AG04449 (cell line): ENCODE measurements at regions not wholly inside any gene's neighbourhood (a gene's known extent, or its start where the extent isn't known, plus 50 kb on each side); places are given as distances from the start of the nearest gene placed in this dataset.
A peak's percentile ranks its signal among the peaks of the same experiment; 100 is the strongest.

Experiments used
- CTCF ChIA-PET: fragments of 350-600 bp; formaldehyde crosslinking; extraction: SDS; loops from one replicate; lab custom pipeline; 2021; ENCODE audit warnings: antibody characterized with exemption; lab: Yijun Ruan, JAX
- POLR2A ChIA-PET: fragments of 400-600, 350-600 bp; formaldehyde crosslinking; extraction: SDS; loops from one replicate; lab custom pipeline; 2020; ENCODE audit warnings: antibody characterized with exemption, inconsistent platforms; lab: Yijun Ruan, JAX
- DNase-seq: peaks from one replicate; pipeline ENCODE4 v3.0.0-alpha.2; 2010; ENCODE audit warnings: low read depth, low spot score
- H3K4me3 ChIP-seq: 2 replicates; pipeline ENCODE4 v1.5.1; 2011; ENCODE audit warnings: low read depth, mild to moderate bottlenecking, control low read depth, low read length
- TF ChIP-seq, protein P1 (sequence below): IDR thresholded peaks from one replicate; pipeline ENCODE4 v1.5.1; 2011; ENCODE audit warnings: mild to moderate bottlenecking, moderate library complexity, low read length, control low read depth, inconsistent platforms; ENCODE audit not compliant: insufficient read depth; ENCODE audit errors: missing control alignments

DNA sequence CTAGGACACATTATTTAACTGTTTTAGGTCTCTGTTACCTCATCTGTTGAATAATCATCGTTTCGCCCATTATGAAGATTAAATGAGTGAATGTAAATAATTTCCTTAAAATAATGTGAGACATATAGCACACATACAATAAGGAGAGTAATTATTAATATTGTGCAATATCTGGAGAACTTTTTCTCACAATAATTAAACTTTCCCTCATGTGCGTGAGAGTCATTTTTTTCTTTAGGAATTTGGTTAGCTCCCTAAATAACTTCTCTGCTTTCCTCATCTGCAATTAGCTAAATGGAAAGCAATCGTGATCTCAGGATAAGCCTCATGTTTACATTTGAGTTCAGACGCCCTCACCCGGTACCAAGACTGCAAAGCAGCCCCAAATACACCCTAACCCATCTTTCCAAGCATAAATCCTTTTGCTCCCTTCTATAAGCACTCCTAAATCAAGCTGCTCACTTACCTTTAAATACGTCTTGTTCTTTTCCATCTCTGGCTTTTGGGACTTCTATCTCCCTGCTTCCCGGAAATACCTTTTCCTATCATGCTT lies 78.8 kb downstream of the MZT1 start:
- CTCF ChIA-PET = no interaction called here
- no peak for DNase-seq
- POLR2A ChIA-PET = no interaction called here
- no peak overlapping the region for H3K4me3 ChIP-seq
- TF ChIP-seq, protein P1, sequence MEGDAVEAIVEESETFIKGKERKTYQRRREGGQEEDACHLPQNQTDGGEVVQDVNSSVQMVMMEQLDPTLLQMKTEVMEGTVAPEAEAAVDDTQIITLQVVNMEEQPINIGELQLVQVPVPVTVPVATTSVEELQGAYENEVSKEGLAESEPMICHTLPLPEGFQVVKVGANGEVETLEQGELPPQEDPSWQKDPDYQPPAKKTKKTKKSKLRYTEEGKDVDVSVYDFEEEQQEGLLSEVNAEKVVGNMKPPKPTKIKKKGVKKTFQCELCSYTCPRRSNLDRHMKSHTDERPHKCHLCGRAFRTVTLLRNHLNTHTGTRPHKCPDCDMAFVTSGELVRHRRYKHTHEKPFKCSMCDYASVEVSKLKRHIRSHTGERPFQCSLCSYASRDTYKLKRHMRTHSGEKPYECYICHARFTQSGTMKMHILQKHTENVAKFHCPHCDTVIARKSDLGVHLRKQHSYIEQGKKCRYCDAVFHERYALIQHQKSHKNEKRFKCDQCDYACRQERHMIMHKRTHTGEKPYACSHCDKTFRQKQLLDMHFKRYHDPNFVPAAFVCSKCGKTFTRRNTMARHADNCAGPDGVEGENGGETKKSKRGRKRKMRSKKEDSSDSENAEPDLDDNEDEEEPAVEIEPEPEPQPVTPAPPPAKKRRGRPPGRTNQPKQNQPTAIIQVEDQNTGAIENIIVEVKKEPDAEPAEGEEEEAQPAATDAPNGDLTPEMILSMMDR = no peak

DNA sequence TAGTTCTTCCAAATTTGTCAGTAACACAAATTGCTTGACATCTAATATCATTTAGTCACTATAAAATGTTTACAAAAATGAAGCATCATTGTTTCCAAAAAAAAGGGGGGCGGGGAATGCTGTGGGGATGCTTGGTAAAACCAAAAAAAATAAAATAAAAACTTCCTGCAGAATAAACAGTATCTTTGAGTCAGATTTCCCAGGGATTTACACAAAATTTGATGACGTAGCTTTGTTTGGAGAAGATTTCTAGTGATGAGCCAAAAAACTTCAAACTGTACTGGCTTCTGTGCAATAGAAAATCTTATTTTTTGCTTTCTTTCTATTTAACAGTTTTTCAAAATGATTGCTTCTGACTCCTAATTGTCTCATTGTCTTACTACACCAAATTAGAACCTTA lies 80.0 kb downstream of the MZT1 start:
- H3K4me3 ChIP-seq = no peak overlapping the region
- no peak for DNase-seq
- TF ChIP-seq, protein P1 = no peak
- CTCF ChIA-PET = no interaction called here
- POLR2A ChIA-PET = no interaction called here

DNA sequence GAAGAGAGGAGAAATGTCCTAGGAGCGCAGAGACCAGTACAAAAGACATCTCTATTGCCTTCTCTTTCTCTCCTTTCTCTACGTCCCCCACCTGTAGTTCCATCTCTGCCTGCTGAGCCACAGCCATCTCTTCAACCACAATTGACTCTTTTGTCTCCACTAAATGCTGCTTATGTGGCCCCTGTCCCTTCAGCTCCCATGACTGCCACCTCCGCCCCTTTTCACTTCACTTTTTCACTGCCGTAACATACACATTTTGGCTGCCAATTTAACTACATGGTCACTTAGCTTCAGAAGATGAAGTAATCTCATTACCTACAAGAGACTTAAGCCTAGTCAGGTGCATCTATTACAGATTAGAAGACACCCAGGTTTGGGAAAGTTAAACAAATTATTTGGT lies 81.9 kb downstream of the MZT1 start:
- no peak for DNase-seq
- TF ChIP-seq, protein P1 = no peak
- H3K4me3 ChIP-seq = no peak overlapping the region
- ChIA-PET POLR2A (no interaction called here), CTCF (interaction anchor here (0.7 to 1.5 kb wide), 3 partner anchors 12 to 56 kb away, joined by 3 read pairs; no protein-coding TSS in a partner anchor)

DNA sequence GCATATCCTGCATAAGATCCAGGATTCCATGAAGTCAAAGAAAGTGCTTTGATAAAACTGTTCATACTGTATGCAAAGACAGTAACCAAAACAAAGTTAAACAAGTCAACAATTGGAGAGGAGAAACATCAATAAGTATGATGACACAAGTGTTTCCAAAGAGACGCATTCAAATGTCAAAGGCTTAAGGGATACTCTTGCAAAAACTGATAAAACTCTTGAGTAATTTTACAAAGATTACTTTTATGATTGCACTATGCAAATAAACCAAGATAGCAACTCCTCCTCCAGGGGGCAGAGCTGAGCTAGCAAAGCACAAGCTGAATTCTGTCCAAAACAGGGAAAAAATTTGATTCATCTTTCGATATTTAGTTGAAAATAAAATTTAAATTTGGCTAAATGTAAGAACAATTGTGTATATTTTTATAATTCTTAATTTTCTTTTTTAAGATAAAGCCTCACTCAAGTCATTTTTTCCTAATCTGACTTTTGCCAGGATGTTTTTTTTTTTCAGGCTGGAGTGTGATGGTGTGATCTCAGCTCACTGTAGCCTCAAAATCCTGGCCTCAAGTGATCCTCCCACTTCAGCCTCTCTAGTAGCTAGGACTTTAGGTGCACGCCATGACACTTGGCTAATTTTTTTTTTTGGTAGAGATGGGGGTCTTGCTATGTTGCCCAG lies 84.0 kb downstream of the MZT1 start:
- ChIA-PET POLR2A (no interaction called here), CTCF (interaction anchor here (0.8 to 4.3 kb wide), 4 partner anchors 12 to 918 kb away, joined by 3 to 33 read pairs (median 7); no protein-coding TSS in a partner anchor)
- TF ChIP-seq, protein P1 = peak; percentile 52
- DNase-seq = no peak
- no peak overlapping the region for H3K4me3 ChIP-seq

DNA sequence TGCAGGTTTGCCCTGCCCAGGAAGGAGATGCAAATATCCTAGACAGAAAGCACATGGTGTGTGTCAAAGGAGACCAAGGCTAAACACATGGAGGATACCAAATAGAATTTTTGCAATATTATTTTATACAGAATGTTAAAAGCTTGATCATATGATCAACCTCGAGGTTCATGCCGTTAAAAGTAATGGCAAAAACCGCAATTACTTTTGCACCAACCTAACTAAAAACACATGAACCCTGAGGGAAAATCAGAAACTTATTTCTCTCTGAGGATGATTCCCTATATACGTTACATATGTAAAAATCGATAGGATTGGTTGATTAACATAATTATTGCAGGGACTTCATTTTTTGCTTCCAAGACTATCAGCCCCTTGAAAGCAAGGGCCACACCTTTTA lies 88.1 kb downstream of the MZT1 start:
- DNase-seq = no peak
- TF ChIP-seq, protein P1 = no peak
- CTCF ChIA-PET = no interaction called here
- POLR2A ChIA-PET = no interaction called here
- H3K4me3 ChIP-seq = no peak overlapping the region

DNA sequence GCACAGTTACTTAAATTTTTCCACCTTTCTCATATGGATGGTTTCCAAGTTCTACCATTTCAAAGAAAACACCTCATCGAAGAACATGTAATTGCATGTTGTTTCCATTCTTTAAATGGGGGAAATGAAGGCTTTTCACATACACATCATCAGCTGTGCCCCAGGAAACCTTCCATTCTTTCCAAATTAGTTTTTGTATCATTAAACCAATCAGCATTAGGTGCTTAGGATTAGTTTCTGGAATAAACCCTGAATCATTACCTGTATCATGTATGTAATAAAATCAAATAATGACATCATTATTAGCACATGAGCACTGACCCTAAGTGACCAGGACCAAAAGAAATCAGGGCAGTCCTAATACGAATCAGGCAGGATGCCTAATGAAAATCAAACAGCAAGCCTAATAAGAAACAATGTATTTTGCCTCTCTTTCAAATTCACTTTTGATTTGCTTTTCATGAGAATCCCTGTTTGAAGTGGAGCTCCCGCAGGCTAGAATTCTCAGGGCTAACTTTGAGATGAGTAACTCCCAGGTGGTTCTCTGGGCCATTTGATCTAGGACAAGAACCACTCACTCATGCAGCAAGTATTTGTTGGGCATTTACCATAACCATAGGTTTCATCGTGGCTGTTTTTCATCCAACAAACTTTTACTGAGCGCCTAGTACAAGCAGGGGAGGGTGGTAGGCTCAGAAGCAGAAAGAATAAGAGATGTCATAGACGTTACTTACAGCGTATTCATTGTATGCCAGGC lies 89.2 kb downstream of the MZT1 start:
- ChIA-PET CTCF (no interaction called here), POLR2A (no interaction called here)
- no peak overlapping the region for H3K4me3 ChIP-seq
- TF ChIP-seq, protein P1 = no peak
- DNase-seq = no peak
